Astrocyte (in vitro differentiated cells and primary cell): ENCODE measurements at regions not wholly inside any gene's neighbourhood (a gene's known extent, or its start where the extent isn't known, plus 50 kb on each side); places are given as distances from the start of the nearest gene placed in this dataset.

Experiments
- EZH2 ChIP-seq: IDR thresholded peaks from 2 replicates; pipeline ENCODE4 v1.6.1; 2012; ENCODE audit warnings: mild to moderate bottlenecking, low read length, inconsistent platforms; ENCODE audit not compliant: insufficient read depth
- TF ChIP-seq, protein P1 (sequence below): IDR thresholded peaks from 2 replicates; pipeline ENCODE4 v1.5.1; 2011; ENCODE audit warnings: low read depth, mild to moderate bottlenecking, inconsistent platforms, low read length, moderate library complexity; ENCODE audit not compliant: insufficient read depth

DNA sequence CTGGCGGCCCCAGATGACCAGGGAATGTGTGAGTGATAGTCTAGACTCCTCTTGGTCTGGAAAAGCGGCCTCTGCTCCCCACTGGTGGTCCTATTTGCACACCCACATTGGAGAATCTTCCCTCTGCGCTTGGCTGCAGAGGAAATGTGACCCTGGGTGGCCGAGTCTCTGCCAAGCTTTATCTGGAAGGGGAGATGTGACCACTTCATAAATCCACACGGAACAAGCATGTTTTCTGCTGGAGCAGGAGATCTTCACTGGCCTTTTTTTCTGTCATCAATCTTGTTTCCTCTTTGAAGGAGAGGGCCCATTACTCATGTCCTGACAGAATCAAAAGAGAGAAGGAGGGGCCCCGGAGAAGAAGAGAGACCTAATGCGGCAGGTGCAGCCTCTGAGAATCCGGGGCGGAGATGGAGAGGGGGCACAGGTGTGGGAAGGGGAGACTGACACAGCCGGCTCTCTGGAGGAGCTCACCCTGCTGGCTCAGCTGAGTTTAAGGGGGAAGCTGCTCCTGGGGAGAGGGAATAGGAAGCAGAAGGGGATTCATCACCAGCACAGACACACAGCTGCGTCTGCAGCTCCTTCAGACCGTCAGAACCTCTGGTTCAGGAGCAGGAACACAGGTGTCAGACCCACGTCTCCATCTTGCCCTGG, 116.3 kb downstream of the SOX9 start:
- TF ChIP-seq, protein P1, sequence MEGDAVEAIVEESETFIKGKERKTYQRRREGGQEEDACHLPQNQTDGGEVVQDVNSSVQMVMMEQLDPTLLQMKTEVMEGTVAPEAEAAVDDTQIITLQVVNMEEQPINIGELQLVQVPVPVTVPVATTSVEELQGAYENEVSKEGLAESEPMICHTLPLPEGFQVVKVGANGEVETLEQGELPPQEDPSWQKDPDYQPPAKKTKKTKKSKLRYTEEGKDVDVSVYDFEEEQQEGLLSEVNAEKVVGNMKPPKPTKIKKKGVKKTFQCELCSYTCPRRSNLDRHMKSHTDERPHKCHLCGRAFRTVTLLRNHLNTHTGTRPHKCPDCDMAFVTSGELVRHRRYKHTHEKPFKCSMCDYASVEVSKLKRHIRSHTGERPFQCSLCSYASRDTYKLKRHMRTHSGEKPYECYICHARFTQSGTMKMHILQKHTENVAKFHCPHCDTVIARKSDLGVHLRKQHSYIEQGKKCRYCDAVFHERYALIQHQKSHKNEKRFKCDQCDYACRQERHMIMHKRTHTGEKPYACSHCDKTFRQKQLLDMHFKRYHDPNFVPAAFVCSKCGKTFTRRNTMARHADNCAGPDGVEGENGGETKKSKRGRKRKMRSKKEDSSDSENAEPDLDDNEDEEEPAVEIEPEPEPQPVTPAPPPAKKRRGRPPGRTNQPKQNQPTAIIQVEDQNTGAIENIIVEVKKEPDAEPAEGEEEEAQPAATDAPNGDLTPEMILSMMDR = no peak
- no peak for TF ChIP-seq EZH2
